ENCODE measurements at regions not wholly inside any gene's neighbourhood (a gene's known extent, or its start where the extent isn't known, plus 50 kb on each side); places are given as distances from the start of the nearest gene placed in this dataset.
"Not testable (repeated sequence)": the region's sequence is repeated elsewhere in the genome, so short reads cannot be mapped to it uniquely, and the experiment has no call there.

- DNase-seq, result no peak
Measured at GRCh38 chr13:30816736-30817135, 81.4 kb downstream of the ALOX5AP start.

- DNase-seq, result no peak
Measured at GRCh38 chr13:30818323-30818960, 83.1 kb downstream of the ALOX5AP start.

- no peak for DNase-seq
Measured at GRCh38 chr13:30819136-30819888, 84.0 kb downstream of the ALOX5AP start.

GRCh38 chr13:30821421-30821820 is 84.7 kb upstream of the MEDAG start:
- no peak for DNase-seq

- DNase-seq, result no peak
Measured at GRCh38 chr13:30824651-30825050, 81.4 kb upstream of the MEDAG start.

GRCh38 chr13:30826911-30827577 is 79.0 kb upstream of the MEDAG start:
- no peak for DNase-seq

- DNase-seq, result no peak
Measured at GRCh38 chr13:30827578-30827925, 78.5 kb upstream of the MEDAG start.

- no peak for DNase-seq
Measured at GRCh38 chr13:30829145-30829832, 76.8 kb upstream of the MEDAG start.

GRCh38 chr13:30829833-30830637 is 76.0 kb upstream of the MEDAG start:
- DNase-seq, result no peak

GRCh38 chr13:30830638-30830965 is 75.5 kb upstream of the MEDAG start:
- no peak for DNase-seq

GRCh38 chr13:30831515-30831914 is 74.6 kb upstream of the MEDAG start:
- no peak for DNase-seq

- DNase-seq, result no peak
Measured at GRCh38 chr13:30832377-30832776, 73.7 kb upstream of the MEDAG start.

GRCh38 chr13:30832845-30833332 is 73.2 kb upstream of the MEDAG start:
- DNase-seq, result peak; percentile 95

- no peak for DNase-seq
Measured at GRCh38 chr13:30835442-30835841, 70.6 kb upstream of the MEDAG start.

- DNase-seq, result no peak
Measured at GRCh38 chr13:30837227-30838159, 68.6 kb upstream of the MEDAG start.

GRCh38 chr13:30839636-30840035 is 66.4 kb upstream of the MEDAG start:
- DNase-seq, result not testable (repeated sequence)

GRCh38 chr13:30840515-30840914 is 65.6 kb upstream of the MEDAG start:
- no peak for DNase-seq

GRCh38 chr13:30841154-30841553 is 64.9 kb upstream of the MEDAG start:
- no peak for DNase-seq

- no peak for DNase-seq
Measured at GRCh38 chr13:30843548-30843947, 62.5 kb upstream of the MEDAG start.

GRCh38 chr13:30844548-30845296 is 61.3 kb upstream of the MEDAG start:
- DNase-seq, result no peak

Data from DMS153 (cell line).